Glutamatergic neuron (in vitro differentiated cells): ENCODE measurements at regions not wholly inside any gene's neighbourhood (a gene's known extent, or its start where the extent isn't known, plus 50 kb on each side); places are given as distances from the start of the nearest gene placed in this dataset.

ENCODE experiments used
- DNase-seq: peaks from one replicate; pipeline ENCODE4 v3.0.0; 2022
- H3K27ac Mint-ChIP-seq: one replicate; pipeline ENCODE4 v1.8.0; 2020; ENCODE audit warnings: mild to moderate bottlenecking, mixed read lengths, inconsistent platforms; ENCODE audit not compliant: unreplicated experiment
- H3K27me3 Mint-ChIP-seq: one replicate; pipeline ENCODE4 v1.8.0; 2020; ENCODE audit warnings: mild to moderate bottlenecking, moderate library complexity, mixed read lengths, inconsistent platforms; ENCODE audit not compliant: unreplicated experiment
- H3K36me3 Mint-ChIP-seq: one replicate; pipeline ENCODE4 v1.8.0; 2020; ENCODE audit warnings: mild to moderate bottlenecking, mixed read lengths, inconsistent platforms; ENCODE audit not compliant: unreplicated experiment
- H3K4me1 Mint-ChIP-seq: one replicate; pipeline ENCODE4 v1.8.0; 2020; ENCODE audit warnings: mild to moderate bottlenecking, low read depth, mixed read lengths, inconsistent platforms; ENCODE audit not compliant: unreplicated experiment
- H3K4me3 Mint-ChIP-seq: one replicate; pipeline ENCODE4 v1.8.0; 2020; ENCODE audit warnings: mild to moderate bottlenecking, mixed read lengths, inconsistent platforms; ENCODE audit not compliant: unreplicated experiment
- H3K9me3 Mint-ChIP-seq: one replicate; pipeline ENCODE4 v1.8.0; 2020; ENCODE audit warnings: mild to moderate bottlenecking, moderate library complexity, mixed read lengths, inconsistent platforms; ENCODE audit not compliant: unreplicated experiment
- CTCF ChIP-seq: fragments of 200-600 bp; sonication (generic); IDR thresholded peaks from one replicate; pipeline ENCODE4 v1.5.0; 2021; ENCODE audit not compliant: partially characterized antibody, unreplicated experiment

- H3K4me1 Mint-ChIP-seq: no peaks in the 10 kb centered on the region
- TF ChIP-seq CTCF: no peak
- no peak for DNase-seq
- no peaks in the 10 kb centered on the region for H3K27me3 Mint-ChIP-seq
- H3K9me3 Mint-ChIP-seq: no peaks in the 10 kb centered on the region
- no peak overlapping the region for H3K4me3 Mint-ChIP-seq
- H3K27ac Mint-ChIP-seq: no peak overlapping the region
- H3K36me3 Mint-ChIP-seq: no peaks in the 10 kb centered on the region
Observed at GRCh38 chr2:146587291-146587713, 1257.5 kb upstream of the ACVR2A start.

- Mint-ChIP-seq H3K4me3 (no peak overlapping the region), H3K27me3 (no peaks in the 10 kb centered on the region), H3K9me3 (no peaks in the 10 kb centered on the region), H3K36me3 (no peaks in the 10 kb centered on the region), H3K27ac (no peak overlapping the region), H3K4me1 (no peaks in the 10 kb centered on the region)
- no peak for TF ChIP-seq CTCF
- no peak for DNase-seq
Observed at GRCh38 chr2:146584316-146584715, 1260.5 kb upstream of the ACVR2A start.

GRCh38 chr2:146579147-146579930, 1265.5 kb upstream of the ACVR2A start:
- H3K4me3 Mint-ChIP-seq: no peak overlapping the region
- H3K27ac Mint-ChIP-seq: no peak overlapping the region
- no peak for DNase-seq
- H3K4me1 Mint-ChIP-seq: no peaks in the 10 kb centered on the region
- no peaks in the 10 kb centered on the region for H3K27me3 Mint-ChIP-seq
- TF ChIP-seq CTCF: no peak
- no peaks in the 10 kb centered on the region for H3K9me3 Mint-ChIP-seq
- no peaks in the 10 kb centered on the region for H3K36me3 Mint-ChIP-seq

GRCh38 chr2:146576339-146577111, 1268.3 kb upstream of the ACVR2A start:
- no peak for TF ChIP-seq CTCF
- Mint-ChIP-seq H3K27me3 (no peaks in the 10 kb centered on the region), H3K4me3 (no peak overlapping the region), H3K27ac (no peak overlapping the region), H3K9me3 (no peaks in the 10 kb centered on the region), H3K4me1 (no peaks in the 10 kb centered on the region), H3K36me3 (no peaks in the 10 kb centered on the region)
- no peak for DNase-seq

GRCh38 chr2:146572598-146572997, 1272.2 kb upstream of the ACVR2A start:
- no peak overlapping the region for H3K27ac Mint-ChIP-seq

More at GRCh38 chr2:146572598-146572997, 1272.2 kb upstream of the ACVR2A start:
- Mint-ChIP-seq H3K9me3 (no peaks in the 10 kb centered on the region), H3K27me3 (no peaks in the 10 kb centered on the region), H3K4me3 (no peak overlapping the region), H3K4me1 (no peaks in the 10 kb centered on the region), H3K36me3 (no peaks in the 10 kb centered on the region)
- TF ChIP-seq CTCF: no peak
- no peak for DNase-seq
